Vagina (tissue), 2 donors: ENCODE measurements at regions not wholly inside any gene's neighbourhood (a gene's known extent, or its start where the extent isn't known, plus 50 kb on each side); places are given as distances from the start of the nearest gene placed in this dataset.

Experiments
- POLR2A ChIP-seq, 2 donors: fragments of 450-650 bp; IDR thresholded peaks; one replicate each; pipeline ENCODE4 v1.6.1; 2017; ENCODE audit warnings: antibody characterized with exemption in 2 of 2, mild to moderate bottlenecking in 2 of 2, moderate library complexity in 2 of 2
- POLR2AphosphoS5 ChIP-seq, 2 donors: sonication (generic); formaldehyde crosslinking; IDR thresholded peaks; one replicate each; pipeline ENCODE4 v1.9.0; 2017; ENCODE audit warnings: antibody characterized with exemption in 2 of 2, mild to moderate bottlenecking in 2 of 2, low read depth in 1 of 2; ENCODE audit not compliant: insufficient read depth in 1 of 2
- TF ChIP-seq, protein P1 (sequence below), 3 experiments: fragments of 450-650 bp in 2 of 3; fragments of 200-600 bp in 1 of 3; sonication (generic) in 1 of 3; IDR thresholded peaks; one replicate each; pipeline ENCODE4 v1.5.1; 2017 to 2019; ENCODE audit warnings: antibody characterized with exemption in 3 of 3, mild to moderate bottlenecking in 2 of 3, moderate library complexity in 2 of 3

DNA sequence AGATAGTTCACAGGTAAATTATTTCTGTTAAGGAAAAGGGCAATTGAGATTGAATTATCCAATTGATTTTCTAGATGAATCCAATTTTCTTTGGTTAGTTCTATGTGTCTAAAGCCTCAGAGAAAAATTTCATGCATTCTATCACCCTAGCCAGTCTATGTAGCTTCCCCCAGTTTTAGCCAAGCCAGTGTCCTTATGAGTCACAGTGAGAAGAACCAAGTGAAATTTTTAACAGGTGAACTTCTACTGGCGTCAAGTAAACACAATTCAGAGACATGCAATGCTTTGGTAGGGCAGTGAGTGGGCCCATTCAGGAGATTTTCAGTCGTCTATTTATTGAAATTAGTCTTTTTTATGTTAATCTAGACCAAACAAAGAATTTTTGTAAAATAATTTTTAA, 1077.4 kb upstream of the ARRDC3 start:
- TF ChIP-seq, protein P1, sequence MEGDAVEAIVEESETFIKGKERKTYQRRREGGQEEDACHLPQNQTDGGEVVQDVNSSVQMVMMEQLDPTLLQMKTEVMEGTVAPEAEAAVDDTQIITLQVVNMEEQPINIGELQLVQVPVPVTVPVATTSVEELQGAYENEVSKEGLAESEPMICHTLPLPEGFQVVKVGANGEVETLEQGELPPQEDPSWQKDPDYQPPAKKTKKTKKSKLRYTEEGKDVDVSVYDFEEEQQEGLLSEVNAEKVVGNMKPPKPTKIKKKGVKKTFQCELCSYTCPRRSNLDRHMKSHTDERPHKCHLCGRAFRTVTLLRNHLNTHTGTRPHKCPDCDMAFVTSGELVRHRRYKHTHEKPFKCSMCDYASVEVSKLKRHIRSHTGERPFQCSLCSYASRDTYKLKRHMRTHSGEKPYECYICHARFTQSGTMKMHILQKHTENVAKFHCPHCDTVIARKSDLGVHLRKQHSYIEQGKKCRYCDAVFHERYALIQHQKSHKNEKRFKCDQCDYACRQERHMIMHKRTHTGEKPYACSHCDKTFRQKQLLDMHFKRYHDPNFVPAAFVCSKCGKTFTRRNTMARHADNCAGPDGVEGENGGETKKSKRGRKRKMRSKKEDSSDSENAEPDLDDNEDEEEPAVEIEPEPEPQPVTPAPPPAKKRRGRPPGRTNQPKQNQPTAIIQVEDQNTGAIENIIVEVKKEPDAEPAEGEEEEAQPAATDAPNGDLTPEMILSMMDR (IDR thresholded peaks at IDR 0.05): no peak
- TF ChIP-seq POLR2AphosphoS5 (IDR thresholded peaks at IDR 0.05; ENCODE audit: insufficient read depth in 1 of 2, low read depth in 1 of 2) (no peak), POLR2A (IDR thresholded peaks at IDR 0.05) (no peak)
